ENCODE measurements at regions not wholly inside any gene's neighbourhood (a gene's known extent, or its start where the extent isn't known, plus 50 kb on each side); places are given as distances from the start of the nearest gene placed in this dataset.

- no peak for DNase-seq (ENCODE audit: low read depth)
Measured at GRCh38 chr12:24223926-24224325, 274.5 kb upstream of the SOX5 start.

- no peak for DNase-seq (ENCODE audit: low read depth)
Measured at GRCh38 chr12:24222968-24223367, 273.5 kb upstream of the SOX5 start.

- DNase-seq (ENCODE audit: low read depth): no peak
Measured at GRCh38 chr12:24212496-24212895, 263.0 kb upstream of the SOX5 start.

- DNase-seq (ENCODE audit: low read depth): no peak
Measured at GRCh38 chr12:24206621-24207020, 257.2 kb upstream of the SOX5 start.

GRCh38 chr12:24201258-24201970 lies 251.9 kb upstream of the SOX5 start:
- no peak for DNase-seq (ENCODE audit: low read depth)

- DNase-seq (ENCODE audit: low read depth): no peak
Measured at GRCh38 chr12:24200010-24200409, 250.5 kb upstream of the SOX5 start.

GRCh38 chr12:24198936-24199671 lies 249.6 kb upstream of the SOX5 start:
- no peak for DNase-seq (ENCODE audit: low read depth)

DNA sequence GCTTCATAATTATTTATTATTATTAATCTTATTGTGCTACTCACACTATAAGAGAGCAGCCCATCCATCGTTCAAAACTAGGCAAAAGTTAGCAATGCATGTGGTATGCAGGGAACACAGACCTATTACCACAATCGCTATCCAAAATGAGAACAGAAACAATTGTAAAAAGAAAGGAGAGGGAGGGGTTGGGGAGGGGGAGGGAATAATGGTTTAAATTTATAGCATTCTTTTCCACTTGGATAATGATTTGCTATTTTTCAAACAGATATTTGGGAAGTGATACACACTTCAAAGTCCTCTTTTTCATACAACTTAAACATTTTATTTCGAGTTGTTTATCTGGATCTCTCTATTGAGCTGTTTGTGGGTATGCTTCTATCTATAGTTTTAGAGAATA lies 248.6 kb upstream of the SOX5 start:
- no peak for DNase-seq (ENCODE audit: low read depth)

DNA sequence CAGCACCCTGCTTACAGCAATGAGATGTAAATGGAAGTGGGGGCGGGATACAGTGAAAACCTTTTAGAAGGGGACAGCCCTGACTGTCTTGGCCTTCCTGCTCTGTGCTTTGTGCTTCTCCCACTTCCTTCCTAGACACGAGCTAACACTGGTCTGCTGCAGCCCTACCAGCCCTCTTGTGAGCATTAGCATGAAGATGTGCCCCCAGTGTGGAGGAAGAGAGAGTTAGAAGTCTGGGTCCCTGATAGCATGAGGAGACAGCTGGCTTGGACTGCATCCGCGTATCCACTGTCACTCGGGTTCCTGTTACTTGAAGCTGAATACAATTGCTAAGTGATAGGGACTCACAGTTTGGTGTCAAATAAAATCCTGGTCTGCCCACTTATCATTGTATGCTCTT lies 248.1 kb upstream of the SOX5 start:
- no peak for DNase-seq (ENCODE audit: low read depth)

- no peak for DNase-seq (ENCODE audit: low read depth)
Measured at GRCh38 chr12:24195063-24195462, 245.6 kb upstream of the SOX5 start.

DNA sequence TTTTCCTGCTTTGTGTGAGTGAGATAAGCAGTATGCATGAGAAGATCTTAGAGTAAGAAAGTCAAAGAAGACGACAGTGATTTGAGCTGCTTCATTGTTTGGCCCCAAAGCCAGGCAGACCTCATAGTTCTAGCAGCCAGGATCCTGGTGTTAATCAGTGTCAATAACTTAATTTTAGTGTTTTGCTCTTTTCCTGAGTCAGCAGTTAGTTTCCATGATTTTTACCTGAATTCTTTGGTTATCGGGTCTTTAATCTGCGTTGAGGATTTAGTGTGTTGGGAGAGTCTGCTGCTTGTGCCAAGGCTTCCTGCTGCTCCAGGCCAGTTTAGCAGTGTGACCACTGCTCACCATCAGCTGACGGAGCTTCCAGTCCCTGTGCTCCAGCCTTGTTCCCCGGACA lies 241.6 kb upstream of the SOX5 start:
- no peak for DNase-seq (ENCODE audit: low read depth)

DNA sequence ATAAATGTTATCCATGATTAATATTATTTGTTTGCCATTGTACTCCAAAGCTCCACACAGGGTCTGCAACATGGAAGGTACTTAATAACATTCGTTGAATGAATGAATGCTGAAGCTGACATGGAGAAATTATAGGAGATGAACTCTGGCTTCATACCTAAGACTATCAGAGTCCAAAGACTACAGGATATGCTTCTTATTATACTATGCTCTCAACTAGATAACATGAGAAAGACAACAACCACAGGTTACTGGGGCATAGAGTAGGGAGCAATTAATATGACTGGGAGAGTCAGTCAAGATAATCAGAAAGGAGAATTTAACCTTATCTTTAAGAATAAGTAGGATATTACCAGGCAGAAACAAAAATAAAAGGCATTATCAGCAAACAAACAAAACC lies 236.3 kb upstream of the SOX5 start:
- no peak for DNase-seq (ENCODE audit: low read depth)

- DNase-seq (ENCODE audit: low read depth): no peak
Measured at GRCh38 chr12:24177889-24178288, 228.4 kb upstream of the SOX5 start.

GRCh38 chr12:24175929-24176328 lies 226.5 kb upstream of the SOX5 start:
- no peak for DNase-seq (ENCODE audit: low read depth)

- DNase-seq (ENCODE audit: low read depth): no peak
Measured at GRCh38 chr12:24175284-24175683, 225.8 kb upstream of the SOX5 start.

- DNase-seq (ENCODE audit: low read depth): no peak
Measured at GRCh38 chr12:24173067-24173466, 223.6 kb upstream of the SOX5 start.

- no peak for DNase-seq (ENCODE audit: low read depth)
Measured at GRCh38 chr12:24172773-24173066, 223.2 kb upstream of the SOX5 start.

DNA sequence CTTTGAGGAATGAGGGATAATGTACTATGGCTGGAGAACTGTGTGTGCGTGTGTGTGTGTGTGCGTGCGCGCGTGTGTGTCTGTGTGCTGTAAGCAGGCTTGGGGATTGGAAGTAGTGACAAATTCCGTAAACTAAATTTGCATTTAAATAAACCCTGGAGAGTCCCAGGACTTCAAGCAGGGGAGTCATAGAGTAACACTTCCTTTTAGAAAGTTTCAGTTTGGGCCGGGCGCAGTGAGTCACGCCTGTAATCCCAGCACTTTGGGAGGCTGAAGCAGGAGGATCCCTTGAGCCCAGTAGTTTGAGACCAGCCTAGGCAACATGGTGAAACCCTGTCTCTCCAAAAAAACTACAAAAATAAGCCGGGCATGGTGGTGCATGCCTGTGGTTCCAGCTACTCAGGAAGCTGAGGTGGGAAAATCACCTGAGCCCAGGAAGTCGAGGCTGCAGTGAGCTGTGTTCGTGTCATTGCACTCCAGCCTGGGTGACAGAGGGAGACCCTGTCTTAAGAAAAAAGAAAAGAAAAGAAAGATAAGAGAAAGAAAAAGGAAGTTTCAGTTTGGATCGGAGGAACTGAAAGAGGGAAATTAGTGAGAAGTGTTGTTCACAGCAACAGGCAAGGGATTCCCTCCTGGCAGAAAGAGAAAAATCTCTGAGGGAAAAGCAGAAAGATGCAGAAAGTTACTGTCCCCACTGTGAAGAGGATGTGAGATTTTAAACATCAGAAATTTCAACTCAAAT lies 222.7 kb upstream of the SOX5 start:
- no peak for DNase-seq (ENCODE audit: low read depth)

DNA sequence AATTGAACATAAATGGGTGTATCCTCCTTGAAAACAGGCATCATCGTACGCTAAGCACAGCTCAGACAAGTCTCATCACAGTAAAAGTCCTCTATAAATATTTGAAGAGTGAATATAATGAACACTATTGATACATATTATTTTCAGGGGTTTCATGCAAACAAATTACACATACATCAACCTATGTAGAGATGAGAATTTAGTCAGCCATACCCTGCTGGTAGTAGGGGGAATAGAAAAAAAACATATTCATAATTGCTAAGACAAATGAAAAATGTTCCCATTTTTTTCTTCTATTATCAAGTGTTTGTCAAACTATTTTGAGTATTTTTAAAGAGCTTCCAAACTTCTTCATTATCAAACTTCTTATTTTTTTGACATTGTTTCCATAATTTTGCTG lies 205.6 kb upstream of the SOX5 start:
- no peak for DNase-seq (ENCODE audit: low read depth)

- no peak for DNase-seq (ENCODE audit: low read depth)
Measured at GRCh38 chr12:24153079-24153478, 203.6 kb upstream of the SOX5 start.

GRCh38 chr12:24152270-24152669 lies 202.8 kb upstream of the SOX5 start:
- no peak for DNase-seq (ENCODE audit: low read depth)

DNA sequence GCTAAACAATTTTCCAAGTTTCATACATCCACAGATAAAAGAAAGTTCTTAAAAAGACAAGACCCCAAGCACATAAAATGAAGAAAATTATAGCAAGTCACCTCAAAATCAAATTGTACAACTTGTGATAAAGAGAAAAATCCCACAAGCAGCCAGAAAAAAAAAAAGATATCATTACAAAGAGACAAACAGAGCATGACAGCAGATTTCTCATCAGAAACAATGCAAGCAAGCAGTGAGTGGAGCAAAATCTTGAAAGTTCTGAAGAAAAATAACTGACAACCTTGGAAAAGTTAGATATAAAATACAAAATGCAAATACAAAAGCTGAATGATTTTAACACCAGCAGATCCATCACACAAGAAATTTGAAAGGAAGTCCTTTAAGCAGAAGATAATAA lies 194.5 kb upstream of the SOX5 start:
- no peak for DNase-seq (ENCODE audit: low read depth)

DNA sequence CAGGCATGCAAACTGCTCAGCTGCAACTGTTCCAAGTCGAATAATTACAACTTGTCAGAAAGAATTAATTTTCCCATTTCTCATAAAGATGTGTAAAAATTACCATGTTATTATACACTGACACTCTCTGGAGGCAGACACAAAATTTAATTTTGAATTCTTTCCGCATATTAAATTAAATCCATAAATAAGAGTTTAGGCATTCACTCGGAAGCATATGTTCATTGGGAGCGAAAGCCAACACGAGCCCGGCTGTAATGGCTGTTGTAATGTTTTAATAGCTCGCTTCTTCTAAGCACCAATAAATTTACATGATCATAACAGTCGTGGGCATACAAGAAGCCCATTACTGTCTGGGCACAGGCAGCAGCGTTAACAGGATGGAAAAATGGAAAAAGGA lies 189.6 kb upstream of the SOX5 start:
- DNase-seq (ENCODE audit: low read depth): no peak
